ENCODE measurements at regions not wholly inside any gene's neighbourhood (a gene's known extent, or its start where the extent isn't known, plus 50 kb on each side); places are given as distances from the start of the nearest gene placed in this dataset.

- in situ Hi-C loops (cut with MboI; ENCODE audit: low sequenced_read_pairs) = no loop called here
- no peaks in the 10 kb centered on the region for H3K9me3 ChIP-seq
- no peaks in the 10 kb centered on the region for H3K4me1 ChIP-seq
- H3K4me3 ChIP-seq = no peak overlapping the region
- no peaks in the 10 kb centered on the region for H3K36me3 ChIP-seq (replicated peaks)
- no peaks in the 10 kb centered on the region for H3K27me3 ChIP-seq (ENCODE audit: low read depth)
- DNase-seq (ENCODE audit: low spot score in 2 of 2) = no peak
These were observed 118.3 kb upstream of the ALKAL2 start for GRCh38 chr2:406231-406630.

DNA sequence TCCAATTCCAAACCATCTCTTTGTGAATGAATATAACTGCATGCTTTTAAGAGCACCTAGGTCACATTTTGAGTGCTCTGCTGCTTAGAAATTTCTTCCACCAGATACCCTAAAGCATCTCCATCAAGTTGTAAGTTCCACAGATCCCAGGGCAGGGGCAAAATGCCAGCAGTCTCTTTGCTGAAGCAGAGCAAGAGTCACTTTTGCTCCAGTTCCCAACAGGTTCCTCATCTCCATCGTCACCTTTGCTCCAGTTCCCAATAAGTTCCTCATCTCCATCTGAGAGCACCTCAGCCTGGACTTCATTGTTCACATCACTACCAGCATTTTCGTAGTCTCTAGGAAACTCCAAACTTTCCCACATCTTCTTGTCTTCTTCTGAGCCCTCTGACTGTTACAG is 116.7 kb upstream of the ALKAL2 start:
- no peaks in the 10 kb centered on the region for H3K9me3 ChIP-seq

GRCh38 chr2:403682-404081 is 115.8 kb upstream of the ALKAL2 start:
- H3K4me3 ChIP-seq = no peak overlapping the region
- H3K4me1 ChIP-seq = no peaks in the 10 kb centered on the region
- in situ Hi-C loops (cut with MboI; ENCODE audit: low sequenced_read_pairs) = no loop called here
- no peaks in the 10 kb centered on the region for H3K27me3 ChIP-seq (ENCODE audit: low read depth)
- DNase-seq (ENCODE audit: low spot score in 2 of 2) = no peak
- H3K36me3 ChIP-seq (replicated peaks) = no peaks in the 10 kb centered on the region
- H3K9me3 ChIP-seq = no peaks in the 10 kb centered on the region

More for the DNA sequence above, 116.7 kb upstream of the ALKAL2 start:
- H3K36me3 ChIP-seq (replicated peaks) = no peaks in the 10 kb centered on the region
- no peak for DNase-seq (ENCODE audit: low spot score in 2 of 2)
- H3K4me1 ChIP-seq = no peaks in the 10 kb centered on the region
- in situ Hi-C loops (cut with MboI; ENCODE audit: low sequenced_read_pairs) = no loop called here
- H3K27me3 ChIP-seq (ENCODE audit: low read depth) = no peaks in the 10 kb centered on the region
- no peak overlapping the region for H3K4me3 ChIP-seq

DNA sequence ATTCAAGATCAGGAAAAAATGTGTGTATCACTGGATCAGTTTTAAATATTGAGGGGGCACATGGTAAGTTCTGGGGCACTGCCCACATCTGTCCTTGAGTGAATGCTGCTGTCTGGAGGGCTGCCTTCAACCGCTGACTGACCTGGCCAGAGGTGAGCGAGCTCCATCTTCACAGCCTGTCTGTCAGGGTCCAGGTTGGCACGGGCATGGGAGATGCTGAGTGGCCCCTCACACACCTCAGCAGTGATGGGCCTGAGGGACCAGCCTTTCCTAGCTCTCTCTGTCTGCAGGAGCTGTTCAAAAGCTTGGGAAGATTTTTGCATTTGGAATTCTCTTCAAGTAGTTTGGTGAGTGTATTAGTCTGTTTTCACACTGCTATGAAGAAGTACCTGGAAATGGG is 114.8 kb upstream of the ALKAL2 start:
- DNase-seq (ENCODE audit: low spot score in 2 of 2) = no peak
- in situ Hi-C loops (cut with MboI; ENCODE audit: low sequenced_read_pairs) = no loop called here
- Histone ChIP-seq H3K4me1 (no peaks in the 10 kb centered on the region), H3K27me3 (ENCODE audit: low read depth) (no peaks in the 10 kb centered on the region), H3K9me3 (no peaks in the 10 kb centered on the region), H3K4me3 (no peak overlapping the region), H3K36me3 (replicated peaks) (no peaks in the 10 kb centered on the region)

- H3K27me3 ChIP-seq (ENCODE audit: low read depth) = no peaks in the 10 kb centered on the region
- in situ Hi-C loops (cut with MboI; ENCODE audit: low sequenced_read_pairs) = no loop called here
- no peak for DNase-seq (ENCODE audit: low spot score in 2 of 2)
These were observed 114.3 kb upstream of the ALKAL2 start for GRCh38 chr2:402206-402605.

GRCh38 chr2:401019-401679 is 113.3 kb upstream of the ALKAL2 start:
- Histone ChIP-seq H3K4me3 (no peak overlapping the region), H3K4me1 (no peaks in the 10 kb centered on the region), H3K36me3 (replicated peaks) (no peaks in the 10 kb centered on the region), H3K27me3 (ENCODE audit: low read depth) (no peaks in the 10 kb centered on the region), H3K9me3 (no peaks in the 10 kb centered on the region)
- in situ Hi-C loops (cut with MboI; ENCODE audit: low sequenced_read_pairs) = no loop called here
- no peak for DNase-seq (ENCODE audit: low spot score in 2 of 2)

More at GRCh38 chr2:402206-402605, 114.3 kb upstream of the ALKAL2 start:
- no peaks in the 10 kb centered on the region for H3K4me1 ChIP-seq
- H3K4me3 ChIP-seq = no peak overlapping the region
- H3K36me3 ChIP-seq (replicated peaks) = no peaks in the 10 kb centered on the region
- no peaks in the 10 kb centered on the region for H3K9me3 ChIP-seq

DNA sequence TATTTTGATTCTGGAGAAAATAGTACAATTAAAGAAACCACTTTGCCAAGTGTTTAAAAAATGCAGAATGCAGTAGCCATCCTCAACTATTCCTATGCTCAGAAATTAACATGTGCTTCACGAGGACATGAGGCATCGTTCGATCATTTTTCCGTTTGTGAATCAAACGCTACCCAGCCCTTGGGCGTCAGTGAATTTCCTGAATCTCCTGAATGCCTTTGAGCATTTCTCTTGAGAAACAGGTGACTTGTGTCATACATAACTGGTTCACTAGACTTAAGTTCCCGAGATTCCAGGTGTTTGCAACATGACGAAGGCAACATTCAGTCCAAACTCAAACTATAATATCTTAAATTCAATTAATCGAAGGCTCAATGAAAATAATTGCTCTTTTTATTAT is 110.0 kb upstream of the ALKAL2 start:
- Histone ChIP-seq H3K27me3 (ENCODE audit: low read depth) (no peaks in the 10 kb centered on the region), H3K9me3 (no peaks in the 10 kb centered on the region), H3K36me3 (replicated peaks) (no peaks in the 10 kb centered on the region), H3K4me1 (no peaks in the 10 kb centered on the region), H3K4me3 (no peak overlapping the region)
- in situ Hi-C loops (cut with MboI; ENCODE audit: low sequenced_read_pairs) = no loop called here
- DNase-seq (ENCODE audit: low spot score in 2 of 2) = no peak

DNA sequence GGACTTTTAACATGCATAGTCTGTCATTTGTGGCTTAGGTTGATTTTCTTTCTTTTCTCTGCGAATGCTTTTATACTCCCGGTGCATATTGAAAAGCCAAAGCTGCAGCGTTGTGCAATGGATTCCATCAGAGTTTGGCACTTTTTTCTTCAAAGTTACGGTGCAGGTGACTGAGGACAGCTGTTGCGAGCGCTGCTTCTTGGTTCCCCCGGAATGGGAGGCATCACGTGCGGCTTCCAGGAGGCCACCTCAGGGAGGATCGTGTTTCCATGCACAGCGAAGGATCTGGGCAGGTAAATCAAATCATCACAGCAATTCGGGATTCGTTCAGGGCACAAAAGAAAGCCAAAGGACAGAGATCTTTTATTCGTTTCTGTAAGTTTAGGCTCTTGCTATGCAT is 109.6 kb upstream of the ALKAL2 start:
- in situ Hi-C loops (cut with MboI; ENCODE audit: low sequenced_read_pairs) = no loop called here
- Histone ChIP-seq H3K4me3 (no peak overlapping the region), H3K36me3 (replicated peaks) (no peaks in the 10 kb centered on the region), H3K4me1 (no peaks in the 10 kb centered on the region), H3K9me3 (no peaks in the 10 kb centered on the region), H3K27me3 (ENCODE audit: low read depth) (no peaks in the 10 kb centered on the region)
- no peak for DNase-seq (ENCODE audit: low spot score in 2 of 2)

DNA sequence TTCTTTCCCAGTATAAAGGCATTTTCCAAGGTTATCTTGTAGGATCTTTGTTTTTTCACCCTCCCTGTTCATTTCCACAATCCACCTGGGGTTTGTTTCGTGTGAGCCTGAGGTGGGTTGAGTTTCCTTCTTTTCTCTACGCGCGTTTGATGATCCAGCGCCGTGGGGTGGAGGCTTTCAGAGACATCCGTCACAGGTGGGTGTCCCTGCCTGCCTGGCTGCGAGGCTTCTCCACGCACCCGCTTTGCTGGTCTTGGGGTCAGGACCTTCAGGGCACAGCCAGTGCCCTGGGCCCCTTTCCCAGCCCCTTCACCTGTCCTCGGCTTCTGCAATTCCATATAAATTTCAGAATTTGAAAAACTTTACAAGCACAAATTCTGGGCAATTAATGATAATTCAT is 109.0 kb upstream of the ALKAL2 start:
- no peaks in the 10 kb centered on the region for H3K27me3 ChIP-seq (ENCODE audit: low read depth)
- no peak for DNase-seq (ENCODE audit: low spot score in 2 of 2)
- H3K36me3 ChIP-seq (replicated peaks) = no peaks in the 10 kb centered on the region
- no peaks in the 10 kb centered on the region for H3K4me1 ChIP-seq
- no peaks in the 10 kb centered on the region for H3K9me3 ChIP-seq
- in situ Hi-C loops (cut with MboI; ENCODE audit: low sequenced_read_pairs) = no loop called here
- no peak overlapping the region for H3K4me3 ChIP-seq

DNA sequence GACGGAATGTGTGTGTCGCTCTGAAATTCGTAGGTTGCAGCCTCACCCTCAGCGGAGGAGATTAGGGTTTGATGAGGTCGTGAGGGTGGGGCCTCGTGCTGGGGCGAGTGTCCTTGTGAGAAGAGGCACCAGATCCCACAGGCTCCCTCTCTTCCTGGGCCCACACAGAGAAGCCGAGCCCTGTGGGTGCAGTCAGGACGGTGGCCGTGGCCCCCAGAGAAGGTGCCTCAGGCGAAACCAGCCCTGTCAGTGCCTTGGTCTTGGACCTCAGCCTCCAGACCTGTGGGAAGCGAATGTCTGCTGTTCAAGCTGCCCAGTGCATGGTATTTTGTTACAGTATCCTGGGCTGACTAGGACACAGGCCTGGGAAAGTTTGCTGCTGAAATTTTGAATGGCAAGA is 108.0 kb upstream of the ALKAL2 start:
- DNase-seq (ENCODE audit: low spot score in 2 of 2) = no peak
- H3K9me3 ChIP-seq = no peaks in the 10 kb centered on the region
- no peak overlapping the region for H3K4me3 ChIP-seq
- H3K4me1 ChIP-seq = no peaks in the 10 kb centered on the region
- H3K36me3 ChIP-seq (replicated peaks) = no peaks in the 10 kb centered on the region
- in situ Hi-C loops (cut with MboI; ENCODE audit: low sequenced_read_pairs) = no loop called here
- H3K27me3 ChIP-seq (ENCODE audit: low read depth) = no peaks in the 10 kb centered on the region

DNA sequence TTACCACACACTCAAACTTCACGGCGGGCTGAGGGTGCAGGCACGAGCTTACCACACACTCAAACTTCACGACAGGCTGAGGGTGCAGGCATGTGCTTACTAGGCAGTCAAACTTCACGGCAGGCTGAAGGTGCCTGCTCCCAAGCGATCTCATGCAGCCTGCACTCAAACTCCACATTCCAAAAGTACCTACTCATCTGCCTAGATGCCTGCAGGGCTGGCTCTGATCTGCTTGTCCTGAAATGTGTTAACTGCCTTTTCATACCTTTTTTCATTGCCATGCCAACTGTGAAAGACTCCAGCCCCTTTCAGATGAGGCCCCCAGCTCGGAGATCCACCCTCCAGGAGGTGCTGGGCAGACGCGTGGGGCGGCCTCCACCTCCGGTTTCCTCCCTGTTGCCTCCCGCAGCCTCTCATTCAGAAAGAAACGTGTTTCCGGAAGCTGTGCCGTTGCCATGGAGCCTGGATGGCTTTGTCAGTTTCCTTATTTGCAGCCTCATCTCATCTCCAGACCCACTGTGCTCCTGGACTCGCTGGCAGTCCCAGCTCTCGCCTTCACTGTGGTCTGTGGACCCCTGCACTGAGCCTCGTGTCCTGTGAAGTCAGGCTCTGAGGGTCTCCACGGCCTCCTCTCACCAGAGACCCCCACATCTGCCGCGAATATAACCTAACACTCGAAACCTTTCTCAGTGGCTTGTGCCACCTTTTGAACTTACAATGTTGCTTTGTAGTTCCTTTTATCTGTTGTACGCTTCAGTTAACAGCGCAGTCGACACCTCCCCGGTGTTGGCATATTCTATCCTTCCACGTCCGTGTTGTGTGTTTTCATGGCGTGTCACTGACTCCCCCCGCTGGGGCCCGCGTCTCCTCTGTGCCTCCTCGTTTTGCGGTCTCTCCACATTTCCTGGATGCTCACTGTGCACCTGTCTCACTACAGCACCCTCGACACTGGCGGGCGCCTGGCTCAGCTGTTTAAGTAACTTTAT is 106.1 kb upstream of the ALKAL2 start:
- no peaks in the 10 kb centered on the region for H3K36me3 ChIP-seq (replicated peaks)
- no peaks in the 10 kb centered on the region for H3K9me3 ChIP-seq
- H3K4me1 ChIP-seq = no peaks in the 10 kb centered on the region
- H3K4me3 ChIP-seq = no peak overlapping the region
- H3K27me3 ChIP-seq (ENCODE audit: low read depth) = no peaks in the 10 kb centered on the region
- in situ Hi-C loops (cut with MboI; ENCODE audit: low sequenced_read_pairs) = no loop called here
- DNase-seq (ENCODE audit: low spot score in 2 of 2) = peak in 1 of 2 experiments; percentile 10

- Histone ChIP-seq H3K36me3 (replicated peaks) (no peaks in the 10 kb centered on the region), H3K4me1 (no peaks in the 10 kb centered on the region), H3K9me3 (no peaks in the 10 kb centered on the region), H3K4me3 (no peak overlapping the region), H3K27me3 (ENCODE audit: low read depth) (no peaks in the 10 kb centered on the region)
- DNase-seq (ENCODE audit: low spot score in 2 of 2) = no peak
- in situ Hi-C loops (cut with MboI; ENCODE audit: low sequenced_read_pairs) = no loop called here
These were observed 105.0 kb upstream of the ALKAL2 start for GRCh38 chr2:392926-393280.

DNA sequence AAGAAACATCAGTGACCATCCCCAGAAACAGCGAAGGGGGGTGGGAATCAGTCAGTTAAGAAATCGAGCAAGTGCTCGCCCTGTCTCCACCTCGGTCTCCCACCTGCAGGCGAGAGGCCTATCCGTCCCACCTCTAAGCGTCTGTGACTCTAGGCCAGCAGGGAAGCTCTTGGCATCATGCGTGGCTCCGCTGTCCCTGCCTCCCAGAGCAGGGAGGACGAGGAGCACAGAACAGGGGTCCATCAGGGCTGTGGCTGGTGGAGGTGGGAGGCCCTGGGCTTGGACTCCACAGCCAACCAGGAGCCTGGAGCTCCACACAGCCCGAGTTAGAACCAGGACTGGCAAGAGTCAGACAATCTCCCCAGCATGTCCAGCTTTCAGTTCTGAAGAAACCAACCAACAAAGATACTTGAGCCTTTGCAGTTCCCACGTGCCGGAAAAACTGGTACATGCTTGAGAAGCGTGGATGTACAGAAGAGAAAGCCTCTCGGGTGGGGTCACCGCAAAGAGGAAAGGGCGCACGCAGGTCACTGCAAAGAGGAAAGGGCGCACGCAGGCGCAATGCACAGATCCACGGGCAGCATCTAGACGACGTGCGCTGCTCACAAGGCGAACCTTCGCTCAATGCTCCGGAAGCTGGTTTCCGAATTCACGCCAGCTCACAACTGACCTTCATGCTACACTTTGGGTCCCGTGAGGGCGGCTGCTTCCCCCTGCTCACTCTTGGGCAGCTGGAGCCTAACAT is 104.5 kb upstream of the ALKAL2 start:
- in situ Hi-C loops (cut with MboI; ENCODE audit: low sequenced_read_pairs) = no loop called here
- no peak for DNase-seq (ENCODE audit: low spot score in 2 of 2)
- Histone ChIP-seq H3K27me3 (ENCODE audit: low read depth) (no peaks in the 10 kb centered on the region), H3K9me3 (no peaks in the 10 kb centered on the region), H3K4me3 (no peak overlapping the region), H3K4me1 (no peaks in the 10 kb centered on the region), H3K36me3 (replicated peaks) (no peaks in the 10 kb centered on the region)

DNA sequence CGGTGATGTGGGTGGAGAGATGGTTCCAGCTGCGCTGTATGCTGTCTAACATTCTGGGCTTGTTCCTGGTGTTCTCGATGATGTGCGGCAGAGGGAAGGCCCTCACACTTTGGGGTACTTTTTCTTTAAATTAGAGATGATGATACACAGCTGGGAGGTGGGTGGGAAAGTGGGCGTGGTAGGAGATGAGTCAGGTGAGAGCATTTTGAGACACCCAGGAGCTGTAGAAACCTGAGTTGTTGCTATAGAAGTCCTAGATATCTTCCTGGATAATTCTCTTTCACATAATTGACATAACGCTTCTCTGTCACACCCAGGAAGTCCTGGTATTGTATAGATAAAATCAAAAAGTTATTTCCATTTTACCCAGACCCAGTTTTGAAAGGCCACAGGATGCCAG is 103.8 kb upstream of the ALKAL2 start:
- Histone ChIP-seq H3K4me1 (no peaks in the 10 kb centered on the region), H3K27me3 (ENCODE audit: low read depth) (no peaks in the 10 kb centered on the region), H3K4me3 (no peak overlapping the region), H3K9me3 (no peaks in the 10 kb centered on the region), H3K36me3 (replicated peaks) (no peaks in the 10 kb centered on the region)
- DNase-seq (ENCODE audit: low spot score in 2 of 2) = no peak
- in situ Hi-C loops (cut with MboI; ENCODE audit: low sequenced_read_pairs) = no loop called here
